GM23248 (cell line): ENCODE measurements at regions not wholly inside any gene's neighbourhood (a gene's known extent, or its start where the extent isn't known, plus 50 kb on each side); places are given as distances from the start of the nearest gene placed in this dataset.

ENCODE experiments used
- EZH2 ChIP-seq: fragments of 200-600 bp; sonication (generic); IDR thresholded peaks from 2 replicates; pipeline ENCODE4 v1.6.1; 2018; ENCODE audit warnings: antibody characterized with exemption, mild to moderate bottlenecking; ENCODE audit not compliant: insufficient read depth, poor library complexity, severe bottlenecking
- EZH2phosphoT487 ChIP-seq: fragments of 200-600 bp; sonication (generic); IDR thresholded peaks from 2 replicates; pipeline ENCODE4 v1.6.1; 2018; ENCODE audit warnings: antibody characterized with exemption, moderate library complexity, mild to moderate bottlenecking, low read depth; ENCODE audit not compliant: insufficient read depth

DNA sequence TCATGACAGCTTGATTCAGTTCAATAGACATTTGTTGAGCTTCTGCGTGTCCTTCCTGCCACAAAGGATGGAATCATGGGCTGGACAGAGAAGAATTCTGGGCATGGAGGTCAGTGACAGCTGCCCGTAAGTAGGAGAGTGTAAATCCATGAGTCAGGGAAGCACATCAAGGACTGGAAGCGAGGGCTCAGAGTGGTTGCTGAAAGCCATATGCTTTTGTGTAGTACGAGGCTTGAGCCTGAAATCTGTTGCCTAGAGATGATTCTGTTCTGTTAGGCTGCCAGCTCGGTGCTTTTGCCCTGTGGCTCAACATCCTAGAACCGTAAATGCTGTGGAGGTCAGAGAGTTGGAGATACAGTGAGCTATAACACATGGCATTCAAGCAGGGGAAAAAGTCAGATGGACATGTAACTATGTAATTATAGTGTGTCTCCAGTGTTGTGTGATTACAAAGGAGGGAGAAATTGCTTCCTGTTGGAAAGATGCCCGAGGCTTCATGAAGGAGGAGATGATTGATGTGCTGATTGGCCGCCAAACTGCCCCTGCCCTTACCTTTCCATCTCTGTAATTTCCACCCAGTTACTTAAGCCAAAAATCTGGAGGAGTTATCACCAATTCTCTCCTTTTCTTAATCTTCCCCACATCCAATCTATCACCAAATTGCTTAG is 92.8 kb upstream of the CACNA1E start:
- TF ChIP-seq EZH2 (no peak), EZH2phosphoT487 (no peak)
